Loucy (cell line): ENCODE measurements at regions not wholly inside any gene's neighbourhood (a gene's known extent, or its start where the extent isn't known, plus 50 kb on each side); places are given as distances from the start of the nearest gene placed in this dataset.

Source experiments
- H2AFZ ChIP-seq: fragments of 200-600 bp; sonication (generic); 2 replicates; pipeline ENCODE4 v1.6.0; 2016; ENCODE audit warnings: antibody characterized with exemption, mild to moderate bottlenecking, low read length, moderate library complexity
- H3F3A ChIP-seq: fragments of 200-600 bp; 2 replicates; pipeline ENCODE4 v1.6.0; 2016; ENCODE audit warnings: antibody characterized with exemption, low read depth, mild to moderate bottlenecking
- H3K27me3 ChIP-seq: fragments of 200-600 bp; sonication (generic); 2 replicates; pipeline ENCODE4 v1.6.1; 2014; ENCODE audit warnings: low read length, mild to moderate bottlenecking; ENCODE audit not compliant: insufficient read depth, poor library complexity, severe bottlenecking
- H3K36me3 ChIP-seq: fragments of 200-600 bp; sonication (generic); 2 replicates; pipeline ENCODE4 v1.6.1; 2016; ENCODE audit warnings: low read length; ENCODE audit not compliant: insufficient read depth
- H3K4me1 ChIP-seq: fragments of 200-600 bp; sonication (generic); 2 replicates; pipeline ENCODE4 v1.5.1; 2014; ENCODE audit warnings: low read length, mild to moderate bottlenecking; ENCODE audit not compliant: insufficient read depth, poor library complexity, severe bottlenecking
- H3K4me2 ChIP-seq: fragments of 200-600 bp; sonication (generic); 2 replicates; pipeline ENCODE4 v1.6.0; 2014; ENCODE audit warnings: antibody characterized with exemption, low read length, low read depth, mild to moderate bottlenecking; ENCODE audit not compliant: poor library complexity, severe bottlenecking
- H3K4me3 ChIP-seq: fragments of 200-600 bp; sonication (generic); 2 replicates; pipeline ENCODE4 v1.5.1; 2014; ENCODE audit warnings: low read length, mild to moderate bottlenecking, mixed read lengths; ENCODE audit not compliant: poor library complexity, severe bottlenecking
- H3K79me2 ChIP-seq: fragments of 200-600 bp; sonication (generic); 2 replicates; pipeline ENCODE4 v1.6.1; 2014; ENCODE audit warnings: low read length; ENCODE audit not compliant: insufficient read depth
- H3K9ac ChIP-seq: fragments of 200-600 bp; sonication (generic); 2 replicates; pipeline ENCODE4 v1.6.0; 2014; ENCODE audit warnings: mild to moderate bottlenecking, low read depth, low read length, moderate library complexity; ENCODE audit not compliant: poor library complexity, severe bottlenecking
- H3K9me2 ChIP-seq: fragments of 200-600 bp; sonication (generic); replicated peaks from 2 replicates; pipeline ENCODE4 v1.6.1; 2016; ENCODE audit warnings: low read depth, low read length, mixed read lengths
- H3K9me3 ChIP-seq: fragments of 200-600 bp; sonication (generic); 2 replicates; pipeline ENCODE4 v1.6.1; 2014; ENCODE audit warnings: mild to moderate bottlenecking, antibody characterized with exemption, low read length, low read depth; ENCODE audit not compliant: insufficient read depth
- H4K20me1 ChIP-seq: fragments of 200-600 bp; sonication (generic); 2 replicates; pipeline ENCODE4 v1.6.0; 2014; ENCODE audit warnings: antibody characterized with exemption, low read length, mild to moderate bottlenecking; ENCODE audit not compliant: insufficient read depth, poor library complexity, severe bottlenecking
- CTCF ChIP-seq: fragments of 200-600 bp; sonication (generic); conservative IDR thresholded peaks from 2 replicates; pipeline ENCODE4 v1.5.1; 2014; ENCODE audit warnings: mild to moderate bottlenecking, antibody characterized with exemption, low read length
- EZH2phosphoT487 ChIP-seq: fragments of 200-600 bp; IDR thresholded peaks from 2 replicates; pipeline ENCODE4 v1.6.1; 2018; ENCODE audit warnings: antibody characterized with exemption, mild to moderate bottlenecking, moderate library complexity, borderline replicate concordance

DNA sequence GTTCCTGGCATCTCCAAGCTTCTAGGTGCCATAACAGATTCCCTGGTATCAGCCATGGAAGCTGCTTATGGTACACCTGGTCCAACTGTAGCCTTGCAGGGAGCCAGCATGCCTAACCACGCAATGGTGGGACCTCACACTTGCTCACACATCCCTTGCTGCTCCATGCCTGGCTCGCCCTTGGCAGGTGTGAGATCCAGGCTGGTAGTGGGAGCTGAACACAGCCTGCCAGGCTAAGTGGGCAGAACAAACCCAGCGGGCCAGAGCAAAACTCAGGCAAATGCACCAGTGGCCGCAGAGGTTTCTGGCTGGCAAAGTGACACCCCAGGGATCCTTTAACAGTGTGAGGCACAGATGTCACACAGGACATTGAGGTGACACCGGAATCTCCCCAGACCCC, 185.8 kb downstream of the NDUFA10 start:
- H3F3A ChIP-seq, result no peaks in the 10 kb centered on the region
- H3K27me3 ChIP-seq, result no peaks in the 10 kb centered on the region
- no peaks in the 10 kb centered on the region for H4K20me1 ChIP-seq
- H3K79me2 ChIP-seq, result no peaks in the 10 kb centered on the region
- no peak overlapping the region for H3K9ac ChIP-seq
- peaks cover 4% of the 10 kb centered on the region; the same call in 1 of the 2 replicates for H3K9me3 ChIP-seq
- no peak overlapping the region for H3K4me3 ChIP-seq
- H3K4me1 ChIP-seq, result no peaks in the 10 kb centered on the region
- TF ChIP-seq EZH2phosphoT487 (no peak), CTCF (no peak)
- H2AFZ ChIP-seq, result no peak overlapping the region
- no peaks in the 10 kb centered on the region for H3K36me3 ChIP-seq
- no peak overlapping the region for H3K4me2 ChIP-seq
- no peaks in the 10 kb centered on the region for H3K9me2 ChIP-seq

GRCh38 chr2:239836021-239836765, 188.9 kb downstream of the NDUFA10 start:
- Histone ChIP-seq H3K27me3 (no peaks in the 10 kb centered on the region), H3K4me3 (no peak overlapping the region), H3F3A (no peaks in the 10 kb centered on the region), H3K9ac (no peak overlapping the region), H3K4me2 (no peak overlapping the region), H3K9me3 (peaks cover 4% of the 10 kb centered on the region; the same call in 1 of the 2 replicates), H3K36me3 (no peaks in the 10 kb centered on the region), H4K20me1 (no peaks in the 10 kb centered on the region), H3K79me2 (no peaks in the 10 kb centered on the region), H2AFZ (no peak overlapping the region), H3K4me1 (no peaks in the 10 kb centered on the region), H3K9me2 (no peaks in the 10 kb centered on the region)
- TF ChIP-seq EZH2phosphoT487 (no peak), CTCF (no peak)

DNA sequence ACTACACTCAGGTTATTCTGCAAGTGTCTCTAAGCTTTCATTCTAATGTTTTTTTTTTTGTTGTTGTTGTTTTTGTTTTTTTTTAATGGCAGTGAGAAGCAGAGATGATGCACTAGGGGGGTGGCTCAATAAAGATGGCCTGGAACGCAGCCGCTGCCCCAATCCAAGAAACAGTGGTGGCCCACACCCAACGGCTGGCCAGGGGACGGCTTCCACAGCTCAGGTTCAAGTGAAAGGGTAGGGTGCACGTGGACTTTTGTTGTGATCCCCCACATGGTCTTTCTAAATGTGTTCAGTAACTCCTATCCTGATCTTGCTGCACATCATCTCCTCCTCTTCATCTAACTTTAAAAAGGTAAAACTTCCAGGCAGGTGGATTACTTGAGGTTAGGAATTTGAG, 190.1 kb downstream of the NDUFA10 start:
- Histone ChIP-seq H3K79me2 (no peaks in the 10 kb centered on the region), H3K27me3 (no peaks in the 10 kb centered on the region), H3K9ac (no peak overlapping the region), H2AFZ (no peak overlapping the region), H3F3A (no peaks in the 10 kb centered on the region), H3K9me3 (peaks cover 5% of the 10 kb centered on the region; the same call in 1 of the 2 replicates), H4K20me1 (no peaks in the 10 kb centered on the region), H3K4me2 (no peak overlapping the region), H3K4me1 (no peaks in the 10 kb centered on the region), H3K36me3 (no peaks in the 10 kb centered on the region), H3K9me2 (no peaks in the 10 kb centered on the region), H3K4me3 (no peak overlapping the region)
- TF ChIP-seq EZH2phosphoT487, result no peak
- TF ChIP-seq CTCF, result no peak
